SK-N-SH (cell line): ENCODE measurements at regions not wholly inside any gene's neighbourhood (a gene's known extent, or its start where the extent isn't known, plus 50 kb on each side); places are given as distances from the start of the nearest gene placed in this dataset.
A peak's percentile ranks its signal among the peaks of the same experiment; 100 is the strongest.

ENCODE experiments used
- CTCF ChIA-PET: fragments of 300-600, 350-600 bp; formaldehyde crosslinking; extraction: SDS; loops from one replicate; lab custom pipeline; 2021; lab: Yijun Ruan, JAX
- POLR2A ChIA-PET: fragments of 350-600 bp; sonication (Branson Sonifier 250); formaldehyde crosslinking; extraction: SDS; loops from one replicate; lab custom pipeline; 2020; ENCODE audit warnings: antibody characterized with exemption, inconsistent platforms; lab: Yijun Ruan, JAX
- DNase-seq: peaks from one replicate; pipeline ENCODE4 v3.0.0; 2012
- H2AFZ ChIP-seq: fragments of 200-600 bp; sonication (generic); 2 replicates; pipeline ENCODE4 v1.8.1; 2016; ENCODE audit warnings: antibody characterized with exemption, mild to moderate bottlenecking, low read depth
- H3F3A ChIP-seq: fragments of 200-600 bp; sonication (generic); replicated peaks from 2 replicates; pipeline ENCODE3; 2016; ENCODE audit warnings: antibody characterized with exemption, mild to moderate bottlenecking; ENCODE audit not compliant: insufficient read depth
- H3K27ac ChIP-seq, 2 experiments: fragments of 200-500 bp in 1 of 2; fragments of 200-600 bp in 1 of 2; sonication (Bioruptor generic) in 1 of 2; sonication (generic), shearing (Covaris generic) in 1 of 2; 2 replicates each; pipeline versions ENCODE4 v1.5.1 to v1.6.1; 2014 to 2016; ENCODE audit warnings: low read depth in 2 of 2, inconsistent platforms in 1 of 2, low read length in 1 of 2, mild to moderate bottlenecking in 1 of 2, mixed read lengths in 1 of 2
- H3K27me3 ChIP-seq: fragments of 200-600 bp; sonication (generic), shearing (Covaris generic); 2 replicates; pipeline ENCODE4 v1.6.1; 2016; ENCODE audit warnings: mixed run types; ENCODE audit not compliant: insufficient read depth
- H3K36me3 ChIP-seq, 2 experiments: fragments of 200-500 bp in 1 of 2; fragments of 200-600 bp in 1 of 2; sonication (Bioruptor generic) in 1 of 2; sonication (generic) in 1 of 2; replicated peaks in 1 of 2; 2 replicates each; pipeline versions ENCODE3 to v1.5.1; 2014 to 2016; ENCODE audit warnings: low read length in 1 of 2, mild to moderate bottlenecking in 1 of 2; ENCODE audit not compliant: insufficient read depth in 2 of 2, control insufficient read depth in 1 of 2
- H3K4me1 ChIP-seq, 2 experiments: fragments of 200-500 bp in 1 of 2; fragments of 200-600 bp in 1 of 2; sonication (Bioruptor generic) in 1 of 2; sonication (generic), shearing (Covaris generic) in 1 of 2; 2 replicates each; pipeline versions ENCODE4 v1.5.1 to v1.6.1; 2014 to 2016; ENCODE audit warnings: low read depth in 1 of 2, low read length in 1 of 2, mixed run types in 1 of 2; ENCODE audit not compliant: insufficient read depth in 2 of 2, control insufficient read depth in 1 of 2
- H3K4me2 ChIP-seq: fragments of 200-600 bp; sonication (generic), shearing (Covaris generic); 2 replicates; pipeline ENCODE4 v1.6.1; 2017; ENCODE audit warnings: mixed run types
- H3K4me3 ChIP-seq, 2 experiments: fragments of 200-500 bp in 1 of 2; fragments of 200-600 bp in 1 of 2; sonication (Bioruptor generic) in 1 of 2; sonication (generic), shearing (Covaris generic) in 1 of 2; 2 replicates each; pipeline versions ENCODE4 v1.5.1 to v1.8.1; 2014 to 2016; ENCODE audit warnings: low read depth in 2 of 2, inconsistent platforms in 1 of 2, low read length in 1 of 2, mild to moderate bottlenecking in 1 of 2, mixed read lengths in 1 of 2, moderate library complexity in 1 of 2
- H3K79me2 ChIP-seq: fragments of 200-600 bp; sonication (generic); 2 replicates; pipeline ENCODE4 v1.8.1; 2017; ENCODE audit warnings: mild to moderate bottlenecking; ENCODE audit not compliant: insufficient read depth
- H3K9ac ChIP-seq: fragments of 200-600 bp; sonication (generic); 2 replicates; pipeline ENCODE4 v1.6.1; 2017; ENCODE audit warnings: mixed run types
- H3K9me2 ChIP-seq: fragments of 200-600 bp; sonication (generic); 2 replicates; pipeline ENCODE4 v1.6.1; 2017; ENCODE audit warnings: mixed run types
- H3K9me3 ChIP-seq: fragments of 200-600 bp; sonication (generic); 2 replicates; pipeline ENCODE4 v1.6.1; 2017; ENCODE audit warnings: mixed run types, mild to moderate bottlenecking, moderate library complexity
- H4K20me1 ChIP-seq: fragments of 200-600 bp; sonication (generic); 2 replicates; pipeline ENCODE4 v1.6.1; 2017; ENCODE audit warnings: mild to moderate bottlenecking, mixed run types; ENCODE audit not compliant: insufficient read depth
- CHD2 ChIP-seq: fragments of 150-350 bp; IDR thresholded peaks from 2 replicates; pipeline ENCODE4 v1.6.1; 2018; ENCODE audit warnings: low read length; ENCODE audit not compliant: partially characterized antibody
- EP300 ChIP-seq, 2 experiments: IDR thresholded peaks; 2 replicates each; pipeline versions ENCODE4 v1.4.0 to v1.6.1; 2012; ENCODE audit warnings: borderline replicate concordance in 1 of 2, low read depth in 1 of 2, low read length in 1 of 2
- EZH2phosphoT487 ChIP-seq: fragments of 200-600 bp; sonication (generic); IDR thresholded peaks from 2 replicates; pipeline ENCODE4 v1.6.1; 2017; ENCODE audit warnings: low read depth, mixed run types, mild to moderate bottlenecking, antibody characterized with exemption, moderate library complexity, borderline replicate concordance
- FOSL2 ChIP-seq: IDR thresholded peaks from 2 replicates; pipeline ENCODE4 v1.4.0; 2012; ENCODE audit warnings: low read depth, mild to moderate bottlenecking, moderate library complexity, borderline replicate concordance
- FOXJ3 ChIP-seq: sonication (generic); formaldehyde crosslinking; IDR thresholded peaks from 2 replicates; pipeline ENCODE4 v1.5.1; 2020; ENCODE audit warnings: mild to moderate bottlenecking, missing genetic modification reagents
- FOXM1 ChIP-seq: IDR thresholded peaks from 2 replicates; pipeline ENCODE4 v1.4.0; 2012; ENCODE audit warnings: low read depth, mild to moderate bottlenecking
- GABPA ChIP-seq: IDR thresholded peaks from 2 replicates; pipeline ENCODE4 v1.4.0; 2012; ENCODE audit warnings: low read depth, mild to moderate bottlenecking
- GATA2 ChIP-seq: sonication (generic); formaldehyde crosslinking; IDR thresholded peaks from 2 replicates; pipeline ENCODE4 v1.5.0; 2020; ENCODE audit warnings: mild to moderate bottlenecking, missing genetic modification reagents
- NFIC ChIP-seq: IDR thresholded peaks from 2 replicates; pipeline ENCODE4 v1.4.0; 2012; ENCODE audit warnings: borderline replicate concordance
- RAD21 ChIP-seq: IDR thresholded peaks from 2 replicates; pipeline ENCODE4 v1.6.1; 2012; ENCODE audit warnings: mild to moderate bottlenecking, low read length
- RFX5 ChIP-seq: IDR thresholded peaks from 2 replicates; pipeline ENCODE4 v1.6.1; 2012; ENCODE audit warnings: mild to moderate bottlenecking, improper control_type of control experiment, low read length
- RXRA ChIP-seq: IDR thresholded peaks from 2 replicates; pipeline ENCODE4 v1.4.0; 2012; ENCODE audit warnings: low read depth, mild to moderate bottlenecking, borderline replicate concordance
- SIN3A ChIP-seq: IDR thresholded peaks from 2 replicates; pipeline ENCODE4 v1.6.1; 2012; ENCODE audit warnings: low read depth, mild to moderate bottlenecking, low read length, moderate library complexity, borderline replicate concordance
- SMC3 ChIP-seq: IDR thresholded peaks from 2 replicates; pipeline ENCODE4 v1.6.1; 2012; ENCODE audit warnings: low read depth, low read length, improper control_type of control experiment
- TAF1 ChIP-seq: IDR thresholded peaks from 2 replicates; pipeline ENCODE4 v1.6.1; 2012; ENCODE audit warnings: low read depth, mild to moderate bottlenecking, low read length, moderate library complexity, borderline replicate concordance
- TEAD4 ChIP-seq: IDR thresholded peaks from 2 replicates; pipeline ENCODE4 v1.4.0; 2012; ENCODE audit warnings: mild to moderate bottlenecking, borderline replicate concordance; ENCODE audit not compliant: insufficient read depth
- WGBS: methylation state at CpG from one replicate; pipeline ENCODE4 v1.1.6; 2017; ENCODE audit warnings: low lambda C conversion rate; 5-methylcytosine and 5-hydroxymethylcytosine counted together
- TF ChIP-seq, protein P1 (sequence below): fragments of 200-600 bp; sonication (generic); IDR thresholded peaks from 2 replicates; pipeline ENCODE4 v1.6.1; 2017; ENCODE audit warnings: antibody characterized with exemption, mild to moderate bottlenecking, moderate library complexity
- TF ChIP-seq, protein P2 (sequence below): IDR thresholded peaks from 2 replicates; pipeline ENCODE4 v1.4.0; 2012; ENCODE audit warnings: low read depth, borderline replicate concordance
- TF ChIP-seq, protein P3 (sequence below): IDR thresholded peaks from 2 replicates; pipeline ENCODE4 v1.4.0; 2012; ENCODE audit warnings: low read depth, borderline replicate concordance
- TF ChIP-seq, protein P4 (sequence below): IDR thresholded peaks from 2 replicates; pipeline ENCODE4 v1.4.0; 2012; ENCODE audit warnings: low read depth
- TF ChIP-seq, protein P5 (sequence below): fragments of 150-350 bp; IDR thresholded peaks from 2 replicates; pipeline ENCODE4 v1.6.1; 2017; ENCODE audit warnings: antibody characterized with exemption, low read length, low read depth, borderline replicate concordance

DNA sequence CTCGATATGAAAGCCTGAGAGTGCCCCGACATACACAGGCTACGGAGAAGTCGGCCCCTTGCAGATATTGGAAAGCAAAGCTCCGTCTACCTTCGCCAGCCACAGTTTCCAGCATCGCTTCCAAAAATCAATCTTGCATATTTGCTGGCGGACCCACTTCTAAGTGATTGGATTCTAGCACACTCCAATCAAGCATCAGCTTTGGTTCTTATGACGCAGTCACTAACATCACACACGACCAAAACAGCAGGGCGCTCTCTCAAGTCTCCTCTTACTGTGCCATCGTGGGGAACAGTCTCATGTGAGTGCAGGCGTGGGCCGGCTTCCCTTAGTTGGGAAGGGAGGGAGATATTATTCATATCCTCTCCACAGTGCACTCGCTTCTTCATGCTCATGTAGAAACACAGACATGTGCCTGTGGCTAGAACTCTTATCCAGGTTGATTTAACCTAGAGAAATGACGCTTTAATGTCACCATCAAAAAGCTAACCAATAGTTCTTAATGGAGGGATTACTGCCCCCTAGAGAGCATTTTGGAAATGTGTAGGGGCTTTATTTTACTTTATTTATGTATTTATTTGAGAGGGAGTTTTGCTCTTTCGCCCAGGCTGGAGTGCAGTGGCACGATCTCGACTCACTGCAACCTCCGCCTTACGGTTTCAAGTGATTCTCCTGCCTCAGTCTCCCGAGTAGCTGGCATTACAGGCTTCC is 229.8 kb downstream of the SOD2 start:
- ChIA-PET CTCF (interaction anchor here (0.6 to 7.1 kb wide), 27 partner anchors 8 to 359 kb away, joined by 3 to 107 read pairs (median 4); partner anchors contain the start of gene FNDC1), POLR2A (no interaction called here)
- H3K4me2 ChIP-seq: no peak overlapping the region
- no peaks in the 10 kb centered on the region for H3K9me3 ChIP-seq
- H2AFZ ChIP-seq: no peak overlapping the region
- no peaks in the 10 kb centered on the region for H3K9me2 ChIP-seq
- no peak overlapping the region for H3K4me3 ChIP-seq
- peaks cover 16% of the 10 kb centered on the region; the same call in 1 of the 2 replicates for H3K27me3 ChIP-seq
- no peaks in the 10 kb centered on the region for H3K4me1 ChIP-seq
- H3K79me2 ChIP-seq: no peaks in the 10 kb centered on the region
- H3F3A ChIP-seq: no peaks in the 10 kb centered on the region
- TF ChIP-seq RXRA: no peak
- no peak for TF ChIP-seq GATA2 (CRISPR knock-in tag)
- no peak for TF ChIP-seq EP300 (IDR thresholded peaks at IDR 0.05; ENCODE audit: borderline replicate concordance in 1 of 2, low read depth in 1 of 2, low read length in 1 of 2)
- TF ChIP-seq, protein P1, sequence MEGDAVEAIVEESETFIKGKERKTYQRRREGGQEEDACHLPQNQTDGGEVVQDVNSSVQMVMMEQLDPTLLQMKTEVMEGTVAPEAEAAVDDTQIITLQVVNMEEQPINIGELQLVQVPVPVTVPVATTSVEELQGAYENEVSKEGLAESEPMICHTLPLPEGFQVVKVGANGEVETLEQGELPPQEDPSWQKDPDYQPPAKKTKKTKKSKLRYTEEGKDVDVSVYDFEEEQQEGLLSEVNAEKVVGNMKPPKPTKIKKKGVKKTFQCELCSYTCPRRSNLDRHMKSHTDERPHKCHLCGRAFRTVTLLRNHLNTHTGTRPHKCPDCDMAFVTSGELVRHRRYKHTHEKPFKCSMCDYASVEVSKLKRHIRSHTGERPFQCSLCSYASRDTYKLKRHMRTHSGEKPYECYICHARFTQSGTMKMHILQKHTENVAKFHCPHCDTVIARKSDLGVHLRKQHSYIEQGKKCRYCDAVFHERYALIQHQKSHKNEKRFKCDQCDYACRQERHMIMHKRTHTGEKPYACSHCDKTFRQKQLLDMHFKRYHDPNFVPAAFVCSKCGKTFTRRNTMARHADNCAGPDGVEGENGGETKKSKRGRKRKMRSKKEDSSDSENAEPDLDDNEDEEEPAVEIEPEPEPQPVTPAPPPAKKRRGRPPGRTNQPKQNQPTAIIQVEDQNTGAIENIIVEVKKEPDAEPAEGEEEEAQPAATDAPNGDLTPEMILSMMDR: peak; percentile 60
- no peak for TF ChIP-seq SIN3A
- no peak for TF ChIP-seq NFIC
- TF ChIP-seq SMC3: peak; percentile 31; the same call in 1 of the 2 replicates
- TF ChIP-seq FOXM1: no peak
- peak; percentile 69 for TF ChIP-seq RAD21
- TF ChIP-seq, protein P2, sequence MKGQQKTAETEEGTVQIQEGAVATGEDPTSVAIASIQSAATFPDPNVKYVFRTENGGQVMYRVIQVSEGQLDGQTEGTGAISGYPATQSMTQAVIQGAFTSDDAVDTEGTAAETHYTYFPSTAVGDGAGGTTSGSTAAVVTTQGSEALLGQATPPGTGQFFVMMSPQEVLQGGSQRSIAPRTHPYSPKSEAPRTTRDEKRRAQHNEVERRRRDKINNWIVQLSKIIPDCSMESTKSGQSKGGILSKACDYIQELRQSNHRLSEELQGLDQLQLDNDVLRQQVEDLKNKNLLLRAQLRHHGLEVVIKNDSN: no peak
- TF ChIP-seq GABPA: no peak
- H3K9ac ChIP-seq: no peak overlapping the region
- no peaks in the 10 kb centered on the region for H3K36me3 ChIP-seq
- 21% methylated on average over 22 of the region's 22 CpGs for WGBS
- DNase-seq: peak; percentile 31
- no peak overlapping the region for H3K27ac ChIP-seq
- H4K20me1 ChIP-seq: no peaks in the 10 kb centered on the region

DNA sequence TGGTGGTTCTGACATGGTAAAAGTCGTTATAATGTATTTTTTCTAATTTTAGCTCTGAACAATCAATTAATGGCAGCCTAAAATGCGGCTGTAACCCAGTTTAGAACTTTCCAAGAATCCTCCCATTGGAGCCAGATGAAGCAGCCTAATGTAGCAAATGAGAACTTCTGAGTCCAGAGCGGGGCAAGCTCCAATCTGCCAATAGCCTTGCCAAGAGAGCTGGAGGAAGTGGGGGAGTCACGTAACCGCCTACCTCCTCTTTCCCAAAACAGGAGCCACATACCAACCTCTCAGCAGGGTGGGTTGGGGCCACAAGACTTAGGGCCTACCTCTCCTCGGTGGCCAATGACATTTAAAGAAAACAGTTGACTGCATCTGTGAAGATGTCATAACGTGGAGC is 230.6 kb downstream of the SOD2 start:
- H3K4me2 ChIP-seq: no peak overlapping the region
- WGBS: 12% methylated on average over 7 of the region's 7 CpGs
- H3K36me3 ChIP-seq: no peaks in the 10 kb centered on the region
- no peak overlapping the region for H3K9ac ChIP-seq
- H3K9me2 ChIP-seq: no peaks in the 10 kb centered on the region
- no peak overlapping the region for H2AFZ ChIP-seq
- H3K4me1 ChIP-seq: no peaks in the 10 kb centered on the region
- no peaks in the 10 kb centered on the region for H3K79me2 ChIP-seq
- H3K27ac ChIP-seq: no peak overlapping the region
- no peak for DNase-seq
- no peaks in the 10 kb centered on the region for H4K20me1 ChIP-seq
- CTCF ChIA-PET: interaction anchor here (0.8 to 7.1 kb wide), 18 partner anchors 7 to 327 kb away, joined by 3 to 107 read pairs (median 4); partner anchors contain the start of gene FNDC1
- peaks cover 16% of the 10 kb centered on the region; the same call in 1 of the 2 replicates for H3K27me3 ChIP-seq
- H3K9me3 ChIP-seq: no peaks in the 10 kb centered on the region
- no peaks in the 10 kb centered on the region for H3F3A ChIP-seq
- H3K4me3 ChIP-seq: no peak overlapping the region
- POLR2A ChIA-PET: no interaction called here
- TF ChIP-seq EZH2phosphoT487 (no peak), NFIC (no peak), SIN3A (no peak), RAD21 (no peak), TAF1 (no peak), FOSL2 (no peak), RFX5 (no peak), GATA2 (CRISPR knock-in tag) (no peak), TEAD4 (no peak), FOXJ3 (CRISPR knock-in tag) (no peak), CHD2 (no peak), RXRA (no peak)
- TF ChIP-seq, protein P3, sequence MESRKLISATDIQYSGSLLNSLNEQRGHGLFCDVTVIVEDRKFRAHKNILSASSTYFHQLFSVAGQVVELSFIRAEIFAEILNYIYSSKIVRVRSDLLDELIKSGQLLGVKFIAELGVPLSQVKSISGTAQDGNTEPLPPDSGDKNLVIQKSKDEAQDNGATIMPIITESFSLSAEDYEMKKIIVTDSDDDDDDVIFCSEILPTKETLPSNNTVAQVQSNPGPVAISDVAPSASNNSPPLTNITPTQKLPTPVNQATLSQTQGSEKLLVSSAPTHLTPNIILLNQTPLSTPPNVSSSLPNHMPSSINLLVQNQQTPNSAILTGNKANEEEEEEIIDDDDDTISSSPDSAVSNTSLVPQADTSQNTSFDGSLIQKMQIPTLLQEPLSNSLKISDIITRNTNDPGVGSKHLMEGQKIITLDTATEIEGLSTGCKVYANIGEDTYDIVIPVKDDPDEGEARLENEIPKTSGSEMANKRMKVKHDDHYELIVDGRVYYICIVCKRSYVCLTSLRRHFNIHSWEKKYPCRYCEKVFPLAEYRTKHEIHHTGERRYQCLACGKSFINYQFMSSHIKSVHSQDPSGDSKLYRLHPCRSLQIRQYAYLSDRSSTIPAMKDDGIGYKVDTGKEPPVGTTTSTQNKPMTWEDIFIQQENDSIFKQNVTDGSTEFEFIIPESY: no peak
- TF ChIP-seq, protein P4, sequence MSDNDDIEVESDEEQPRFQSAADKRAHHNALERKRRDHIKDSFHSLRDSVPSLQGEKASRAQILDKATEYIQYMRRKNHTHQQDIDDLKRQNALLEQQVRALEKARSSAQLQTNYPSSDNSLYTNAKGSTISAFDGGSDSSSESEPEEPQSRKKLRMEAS: no peak
- TF ChIP-seq, protein P5, sequence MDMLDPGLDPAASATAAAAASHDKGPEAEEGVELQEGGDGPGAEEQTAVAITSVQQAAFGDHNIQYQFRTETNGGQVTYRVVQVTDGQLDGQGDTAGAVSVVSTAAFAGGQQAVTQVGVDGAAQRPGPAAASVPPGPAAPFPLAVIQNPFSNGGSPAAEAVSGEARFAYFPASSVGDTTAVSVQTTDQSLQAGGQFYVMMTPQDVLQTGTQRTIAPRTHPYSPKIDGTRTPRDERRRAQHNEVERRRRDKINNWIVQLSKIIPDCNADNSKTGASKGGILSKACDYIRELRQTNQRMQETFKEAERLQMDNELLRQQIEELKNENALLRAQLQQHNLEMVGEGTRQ: no peak
